Activated T-cell treated with anti-CD3 and anti-CD28 coated beads, Interleukin-2, amount 50 U/mL, for 48 hours (primary cell): ENCODE measurements at regions not wholly inside any gene's neighbourhood (a gene's known extent, or its start where the extent isn't known, plus 50 kb on each side); places are given as distances from the start of the nearest gene placed in this dataset.
"Not testable (repeated sequence)": the region's sequence is repeated elsewhere in the genome, so short reads cannot be mapped to it uniquely, and the experiment has no call there.

ENCODE experiments used
- DNase-seq, 2 experiments: peaks; one replicate each; pipeline ENCODE4 v3.0.0-alpha.2; 2020

DNA sequence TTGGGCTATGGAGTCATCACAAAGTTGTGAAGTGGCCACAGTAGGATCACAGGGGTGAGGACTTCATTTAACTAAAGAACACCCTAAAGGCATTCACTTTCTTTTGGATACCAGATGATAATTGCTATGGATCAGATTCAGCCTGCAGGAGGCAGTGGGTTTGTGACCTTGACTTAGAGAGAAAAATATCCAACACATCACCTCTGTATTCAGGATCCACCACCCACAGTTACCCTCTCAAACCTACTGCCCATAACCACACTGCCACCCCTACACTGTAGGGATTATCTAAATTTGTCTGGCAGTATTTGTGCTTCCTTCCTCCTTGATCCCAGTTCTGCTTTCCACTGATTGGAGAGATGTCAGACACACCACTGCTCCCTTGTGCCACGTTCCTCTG, 269.4 kb downstream of the MYCN start:
- no peak for DNase-seq

DNA sequence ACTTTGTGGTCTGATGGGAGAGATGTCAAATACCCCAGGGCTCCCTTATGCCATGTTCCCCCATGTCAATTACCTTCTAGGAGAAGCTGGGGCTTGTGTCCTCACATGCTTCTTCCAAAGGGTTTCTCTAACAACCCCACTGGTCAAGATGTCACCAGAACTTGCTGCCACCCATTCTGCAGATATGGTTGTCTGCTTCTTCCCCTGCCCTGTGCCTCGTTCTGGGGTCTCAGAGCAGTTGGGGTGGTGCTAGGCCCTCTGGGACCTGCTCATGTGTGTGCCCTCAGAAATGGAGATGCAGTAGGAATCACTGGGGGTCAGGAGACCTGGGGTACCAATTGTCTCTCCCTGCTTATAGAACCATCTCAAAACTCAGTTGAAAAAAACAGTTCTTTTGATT, 268.6 kb downstream of the MYCN start:
- DNase-seq: no peak

DNA sequence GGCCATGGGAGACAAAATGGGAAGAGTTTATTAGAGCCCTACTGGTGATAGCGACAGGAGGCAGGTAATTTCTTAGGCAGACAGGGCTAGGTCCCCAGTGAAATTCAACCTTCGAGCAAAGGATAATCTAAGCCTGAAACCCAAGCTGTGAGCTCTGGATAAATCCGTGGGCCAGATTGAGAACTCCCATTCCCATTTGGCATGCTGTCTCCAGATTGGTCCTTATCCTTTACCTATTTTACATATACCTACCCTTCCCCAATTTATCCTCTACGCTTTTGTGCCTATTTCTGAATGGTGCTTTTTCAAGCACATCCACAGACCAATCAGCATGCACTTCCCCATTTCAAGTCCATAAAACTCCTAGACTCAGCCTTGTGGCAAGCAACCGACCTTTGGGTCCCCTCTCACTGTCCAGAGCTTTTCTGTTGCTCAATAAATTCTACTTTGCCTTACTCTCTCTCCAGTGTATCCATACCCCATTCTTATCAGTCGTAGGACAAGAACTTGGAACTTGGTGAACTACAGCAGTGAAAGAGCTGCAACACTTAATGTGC, 268.0 kb downstream of the MYCN start:
- no peak for DNase-seq

DNA sequence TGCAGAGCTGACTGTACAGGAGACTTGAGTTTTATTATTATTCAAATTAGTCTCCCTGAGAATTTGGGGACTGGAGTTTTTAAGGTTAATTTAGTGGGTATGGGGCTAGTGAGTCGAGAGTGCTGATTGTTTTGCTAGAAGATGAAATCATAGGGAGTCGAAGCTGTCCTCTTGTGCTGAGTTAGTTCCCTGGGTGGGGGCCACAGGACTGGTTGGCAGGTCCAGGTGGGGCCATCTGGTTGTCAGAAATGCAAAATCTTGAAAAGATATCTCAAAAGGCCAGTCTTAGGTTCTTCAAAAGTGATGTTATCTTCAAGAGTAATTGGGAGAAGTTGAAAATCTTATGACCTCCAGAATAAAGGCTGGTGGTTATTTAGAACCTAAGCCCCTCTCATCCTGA, 267.3 kb downstream of the MYCN start:
- no peak for DNase-seq

DNA sequence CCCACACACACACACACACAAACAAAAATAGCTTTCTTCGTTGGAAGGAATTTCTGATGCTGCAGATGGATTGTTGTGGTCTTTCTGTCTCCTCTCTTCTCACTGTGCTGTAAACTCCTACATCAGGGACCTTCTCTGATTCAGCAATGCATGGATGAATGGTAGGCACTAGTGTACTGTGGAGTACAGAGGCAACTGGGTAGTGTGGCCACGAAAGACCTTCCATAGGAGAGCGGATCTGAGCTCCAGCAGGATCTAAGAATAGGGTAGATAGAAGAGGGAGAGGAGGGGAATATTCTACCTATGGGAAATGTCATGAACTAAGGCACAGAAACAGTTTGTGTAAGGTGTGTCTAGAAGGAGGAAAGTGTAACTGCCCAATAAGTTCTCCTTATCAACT, 266.8 kb downstream of the MYCN start:
- no peak for DNase-seq

DNA sequence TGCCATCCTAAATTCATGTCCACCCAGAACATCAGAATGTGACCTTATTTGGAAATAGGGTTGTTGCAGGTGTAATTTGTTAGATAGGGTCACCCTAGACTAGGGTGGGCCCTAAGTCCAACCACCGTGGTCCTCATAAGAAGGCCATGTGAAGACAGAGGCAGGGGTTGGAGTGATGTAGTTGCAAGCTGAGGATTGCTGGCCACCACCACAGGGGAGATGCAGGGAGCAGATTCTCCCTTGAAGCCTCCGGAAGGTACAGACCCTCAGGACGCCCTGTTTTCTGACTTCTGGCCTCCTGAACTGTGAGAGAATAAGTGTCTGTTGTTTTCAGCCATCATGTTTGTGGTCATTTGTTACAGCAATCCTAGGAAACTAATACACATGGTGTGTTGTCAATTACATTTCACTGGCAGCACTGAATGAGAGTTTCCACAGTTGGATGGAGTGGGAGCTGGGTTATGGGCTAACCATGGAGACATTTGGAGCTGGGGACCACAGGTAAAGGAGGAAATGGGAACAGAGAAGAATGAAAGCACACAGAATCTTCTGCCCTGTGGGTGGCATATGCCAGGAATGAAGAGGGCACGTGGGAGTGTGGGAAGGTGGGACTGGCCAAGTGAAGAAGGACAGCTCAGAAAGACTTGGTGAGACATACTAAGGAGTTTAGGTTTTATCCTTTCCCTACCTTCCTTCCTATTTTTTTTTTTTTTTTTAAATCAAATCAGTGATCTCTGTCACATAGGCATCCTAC, 266.0 kb downstream of the MYCN start:
- DNase-seq: no peak

DNA sequence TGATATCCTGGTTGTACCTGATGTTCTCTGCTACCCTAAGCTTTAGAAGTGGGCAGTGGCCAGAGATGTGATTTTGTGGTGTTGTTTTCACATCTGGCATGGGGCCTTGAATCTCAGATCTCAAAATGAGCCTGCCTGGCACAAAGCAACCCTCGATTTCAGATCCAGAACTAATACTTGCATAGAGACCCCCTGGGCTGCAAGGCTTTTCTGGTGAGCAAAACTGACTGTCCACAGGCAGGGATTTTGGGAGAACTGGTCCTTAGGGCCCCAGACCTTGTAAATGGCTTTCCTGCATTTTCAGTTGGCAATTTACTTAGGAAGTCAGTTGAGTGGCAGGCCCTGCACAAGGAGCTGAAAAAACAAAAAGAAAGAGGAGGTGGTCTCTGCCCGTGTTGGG, 265.3 kb downstream of the MYCN start:
- DNase-seq: no peak

DNA sequence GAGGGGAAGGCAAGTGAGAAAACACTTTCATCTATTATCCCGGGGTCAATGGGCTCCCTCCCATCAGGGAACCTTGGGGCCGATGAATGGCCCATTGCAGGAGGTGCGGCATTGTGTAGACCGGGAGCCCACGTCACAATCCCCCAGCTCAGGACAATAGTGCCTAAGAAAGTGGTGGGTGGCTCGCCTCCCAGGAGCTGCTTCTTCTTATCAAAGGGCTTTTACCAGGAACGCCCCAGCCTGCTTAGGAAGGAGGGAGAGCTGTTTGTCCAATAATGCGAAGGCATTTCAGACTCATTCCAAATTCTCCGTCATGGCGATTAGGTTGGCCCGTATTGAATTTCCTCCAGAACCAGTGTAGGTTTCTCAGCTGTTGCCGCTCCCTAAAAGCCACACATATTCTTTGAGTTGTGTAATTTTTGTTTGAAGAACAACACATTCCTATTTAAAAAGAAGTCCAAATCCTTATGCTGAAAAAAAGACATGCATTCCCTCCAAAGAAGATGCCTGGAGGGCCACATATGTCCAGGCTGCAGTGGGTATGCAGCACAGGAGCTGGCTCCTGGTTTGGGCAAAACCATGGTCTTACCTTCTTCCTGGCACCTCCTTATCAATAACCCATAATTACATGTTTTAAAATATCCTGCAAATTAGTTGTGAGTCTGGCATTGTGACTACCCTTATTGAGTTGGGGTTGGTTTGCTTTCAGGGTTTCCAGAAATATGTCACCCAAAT, 264.7 kb downstream of the MYCN start:
- no peak for DNase-seq

DNA sequence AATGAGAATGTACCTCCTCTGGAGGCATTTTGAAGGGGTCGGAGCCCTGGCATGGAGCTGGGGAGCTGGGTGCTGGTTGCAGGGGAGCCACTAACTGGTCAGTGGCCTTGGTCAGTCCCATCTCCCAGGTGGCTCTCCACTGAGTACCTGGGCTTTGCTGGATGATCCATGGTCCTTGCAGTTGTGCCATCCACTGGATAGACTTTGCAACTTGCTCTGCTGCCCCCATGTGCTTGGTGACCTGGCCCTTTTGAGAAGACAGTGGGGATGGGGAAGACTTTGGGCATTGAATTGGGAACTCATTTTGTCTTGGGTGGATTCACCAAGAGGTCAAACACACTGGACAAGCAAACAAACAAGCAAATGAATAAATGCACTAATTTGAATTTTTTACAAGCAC, 263.9 kb downstream of the MYCN start:
- DNase-seq: no peak

DNA sequence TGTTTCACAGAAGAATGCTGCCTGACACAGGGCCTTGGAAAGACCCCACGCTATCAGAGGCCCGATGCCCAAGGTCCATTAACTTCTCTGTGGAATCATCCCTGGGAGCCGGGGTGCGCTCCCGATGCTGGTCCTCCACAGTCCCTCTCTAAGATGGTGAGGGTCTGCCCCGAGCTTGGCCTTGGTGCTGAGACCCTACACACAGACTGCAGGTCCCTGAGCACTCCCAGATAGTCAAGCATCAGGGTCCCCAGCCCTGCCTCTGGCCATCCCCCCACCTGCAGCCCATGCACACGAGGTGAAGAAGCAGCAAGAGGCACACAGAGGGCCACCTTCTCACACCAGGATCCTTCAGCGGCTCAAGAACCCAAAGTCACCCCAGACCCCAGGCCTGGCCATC, 263.3 kb downstream of the MYCN start:
- no peak for DNase-seq

DNA sequence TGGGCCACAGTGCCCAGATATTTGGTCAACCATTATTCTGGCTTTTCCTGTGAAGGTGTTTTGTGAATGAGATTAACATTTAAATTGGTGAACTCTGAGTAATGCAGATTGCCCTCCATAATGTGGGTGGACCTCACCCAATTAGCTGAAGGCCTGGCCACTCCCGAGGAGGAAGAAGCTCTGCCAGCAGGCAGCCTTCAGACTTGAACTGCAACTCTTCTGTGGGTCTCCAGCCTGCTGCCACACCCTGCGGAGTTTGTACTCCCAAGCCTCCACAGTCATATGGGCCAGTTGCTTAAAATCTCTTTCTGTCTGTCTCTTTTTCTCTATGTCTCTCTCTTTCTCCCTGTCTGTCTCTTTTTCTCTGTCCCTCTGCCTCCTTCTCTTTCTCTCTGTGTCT, 262.7 kb downstream of the MYCN start:
- no peak for DNase-seq

DNA sequence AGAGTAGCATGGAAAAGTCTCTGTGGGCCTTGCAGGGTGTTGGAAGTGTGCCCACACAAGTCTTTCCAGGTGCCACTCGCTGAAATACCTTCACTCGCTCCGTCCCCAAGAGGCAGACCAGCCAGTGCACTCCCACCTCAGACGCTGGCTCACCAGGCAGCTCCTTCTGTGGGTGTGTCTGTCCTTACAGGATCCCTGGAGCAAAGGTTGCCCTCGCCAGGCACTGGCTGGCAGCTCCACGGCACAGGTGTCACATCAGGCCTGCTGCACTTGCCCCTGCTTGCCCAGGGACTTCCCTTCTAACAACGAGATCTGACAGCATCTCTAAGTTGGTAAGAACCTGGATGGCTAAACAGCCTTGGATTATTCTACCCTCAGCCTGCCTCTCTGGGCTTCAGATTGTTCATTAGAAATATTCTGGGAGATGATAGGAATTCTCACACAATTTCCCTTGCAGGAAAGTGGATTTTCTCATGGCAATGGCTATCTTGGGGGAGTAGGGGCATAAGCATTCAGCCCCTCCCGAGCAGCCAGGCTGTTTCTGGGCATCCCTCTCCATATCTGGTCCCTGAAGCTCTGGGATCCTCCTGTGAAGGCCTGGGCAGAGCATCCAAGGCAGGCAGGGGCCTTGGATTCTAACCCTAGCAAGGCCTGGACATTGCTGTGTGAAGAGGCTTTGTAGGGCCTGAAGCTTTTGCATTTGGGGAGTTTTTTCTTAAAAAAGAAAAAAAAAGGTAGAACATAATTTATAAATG, 262.1 kb downstream of the MYCN start:
- no peak for DNase-seq

DNA sequence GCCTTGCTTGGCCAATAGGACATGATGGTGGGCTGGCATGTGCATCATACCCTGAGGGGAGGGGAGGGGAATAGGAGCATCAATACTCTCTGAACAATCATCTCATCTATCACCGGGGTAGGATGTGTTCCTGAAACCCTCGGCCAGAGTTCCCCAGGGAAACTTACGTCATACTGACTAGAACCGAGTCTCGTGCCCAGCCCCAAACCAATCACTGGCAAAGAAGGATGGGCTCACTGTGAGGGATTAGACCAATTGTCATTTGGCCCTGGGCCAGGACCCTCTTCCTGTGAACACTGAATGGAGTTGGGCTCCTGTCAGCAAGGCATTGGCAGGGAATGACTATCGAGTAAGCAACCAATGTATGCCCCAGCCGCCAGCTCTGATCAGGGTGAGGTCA, 261.5 kb downstream of the MYCN start:
- no peak for DNase-seq

DNA sequence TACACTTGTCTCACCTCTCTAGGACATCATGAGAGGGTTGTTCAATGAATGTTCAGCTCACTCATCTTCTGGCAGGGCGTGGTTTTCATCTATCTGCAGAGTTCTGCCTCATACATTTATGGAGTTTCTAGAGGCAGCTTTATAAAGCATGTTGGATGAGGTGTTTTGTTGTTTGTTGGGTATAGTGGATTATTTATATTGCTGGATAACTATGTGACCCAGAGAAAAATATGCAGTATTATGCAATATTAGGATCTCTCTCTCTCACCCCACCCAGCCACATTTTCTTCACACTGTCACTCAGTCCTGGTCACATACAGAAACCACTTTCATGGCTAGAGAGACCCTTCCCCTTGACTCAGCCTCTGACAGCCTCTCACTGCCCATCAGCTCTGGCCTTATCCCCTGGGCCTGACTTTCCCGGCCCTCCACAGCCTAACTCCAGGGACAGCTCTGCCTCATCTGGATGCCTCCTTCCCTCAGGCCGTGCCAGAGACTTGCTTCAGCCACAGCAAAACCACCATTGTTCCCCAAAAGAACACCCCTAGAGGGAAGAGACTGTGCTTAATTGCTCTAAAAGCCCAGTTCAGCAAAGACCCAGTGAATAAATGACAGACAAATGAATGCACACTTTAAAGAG, 260.3 kb downstream of the MYCN start:
- no peak for DNase-seq

DNA sequence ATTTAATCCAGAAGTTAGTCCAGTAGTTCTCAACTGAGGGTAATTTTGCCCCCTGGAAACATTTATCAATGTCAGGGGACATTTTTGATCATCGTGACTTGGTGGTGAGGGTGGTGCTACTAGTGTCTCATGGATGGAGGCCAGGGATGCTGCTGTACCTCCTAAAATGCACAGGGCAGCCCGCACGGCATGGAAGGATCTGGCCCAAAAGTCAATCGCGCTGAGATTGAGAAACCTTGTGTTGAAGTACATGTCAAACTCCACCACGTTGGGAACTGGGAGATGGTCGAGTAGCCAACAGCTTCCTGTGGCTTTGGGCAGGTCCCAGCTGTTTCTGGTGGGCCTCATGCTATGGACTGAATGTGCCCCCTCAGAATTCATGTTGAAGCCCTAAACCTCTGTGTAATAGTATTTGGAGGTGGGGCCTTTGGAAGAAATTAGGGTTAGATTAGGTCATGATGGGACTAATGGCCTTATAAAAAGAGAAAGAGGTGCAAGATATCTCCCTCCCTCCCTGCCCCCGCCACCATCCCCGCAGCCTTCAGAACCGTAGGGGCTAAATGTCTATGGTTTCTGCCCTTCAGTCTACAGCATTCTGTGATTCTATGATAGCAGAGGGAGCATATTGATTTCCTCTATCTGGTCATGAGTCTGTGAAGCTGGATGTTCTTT, 259.7 kb downstream of the MYCN start:
- DNase-seq: no peak

DNA sequence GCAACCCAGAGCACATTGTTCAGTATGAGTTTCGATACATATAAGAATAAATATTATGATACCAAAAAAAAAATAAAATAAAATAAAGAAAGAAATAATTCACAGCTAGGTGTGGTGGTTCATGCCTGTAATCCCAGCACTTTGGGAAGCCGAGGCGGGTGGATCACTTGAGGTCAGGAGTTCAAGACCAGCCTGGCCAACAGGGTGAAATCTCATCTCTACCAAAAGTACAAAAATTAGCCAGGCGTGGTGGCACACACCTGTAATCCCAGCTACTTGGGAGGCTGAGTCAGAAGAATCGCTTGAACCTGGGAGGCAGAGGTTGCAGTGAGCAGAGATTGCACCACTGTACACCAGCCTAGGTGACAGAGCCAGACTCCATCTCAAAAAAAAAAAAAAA, 258.9 kb downstream of the MYCN start:
- DNase-seq: not testable (repeated sequence)

DNA sequence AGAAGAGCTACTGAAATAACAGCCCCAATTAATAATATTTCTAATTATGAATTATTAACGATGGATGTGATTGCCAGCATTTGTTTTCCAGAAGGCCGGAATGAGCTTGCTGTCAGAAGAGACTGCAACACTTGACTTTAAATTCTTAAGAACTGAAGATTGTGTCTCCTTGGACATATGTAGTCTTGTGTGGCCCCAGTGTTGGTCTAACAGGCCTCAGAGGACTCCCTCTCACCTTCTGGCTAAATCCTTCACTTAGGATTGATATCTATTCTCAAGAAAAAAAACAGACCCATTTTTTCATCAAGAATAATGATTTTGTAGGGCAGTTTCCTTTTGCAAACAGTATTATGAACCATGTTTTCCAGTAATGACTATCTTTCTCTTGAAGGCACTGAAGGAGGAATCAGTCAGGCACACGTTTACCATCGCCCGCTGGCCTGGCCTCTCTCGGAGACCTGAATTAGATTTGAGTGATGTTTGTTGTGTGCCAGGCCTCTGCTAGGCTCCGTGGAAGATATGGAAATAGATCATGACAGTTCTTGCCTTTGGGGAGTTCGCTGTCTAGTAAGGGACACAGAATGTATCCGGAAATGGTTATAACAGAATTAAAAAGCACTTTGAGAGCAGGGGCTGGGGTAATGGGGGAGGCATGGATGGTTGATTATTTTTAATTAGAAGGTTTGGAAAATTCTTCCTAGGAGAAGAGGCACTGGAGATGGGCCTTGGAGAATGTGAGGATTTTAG, 258.0 kb downstream of the MYCN start:
- DNase-seq: no peak

DNA sequence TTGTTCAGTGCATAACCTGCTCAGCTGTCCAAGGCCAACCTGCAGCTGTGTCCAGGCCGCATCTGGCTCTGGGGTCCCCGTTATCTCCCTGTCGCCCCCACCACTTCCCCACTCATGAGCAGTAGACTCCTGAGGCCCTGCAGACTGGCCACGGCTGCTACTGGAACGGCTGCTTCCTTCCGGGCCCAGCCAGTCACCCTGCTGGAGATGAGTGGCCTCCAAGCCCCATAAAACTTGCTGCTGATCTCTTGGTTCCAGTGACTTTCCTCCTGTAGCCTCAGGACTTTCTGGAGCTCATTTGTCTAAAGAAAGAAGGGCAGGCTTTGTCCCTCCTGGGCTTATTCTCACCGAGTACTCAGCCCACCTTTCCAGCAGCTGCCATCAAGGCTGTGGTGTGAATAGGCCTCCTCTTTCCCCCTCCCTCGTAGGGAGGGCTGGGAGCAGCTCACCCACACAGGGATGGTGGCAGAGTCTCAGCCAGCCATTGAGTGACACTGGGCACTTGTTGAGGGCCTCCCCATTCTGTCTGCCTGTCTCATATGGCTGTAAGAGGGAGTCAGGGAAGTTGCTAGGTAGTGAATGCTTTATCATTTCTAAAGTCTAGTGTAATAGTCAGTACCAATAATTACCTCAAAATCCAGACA, 257.3 kb downstream of the MYCN start:
- no peak for DNase-seq

DNA sequence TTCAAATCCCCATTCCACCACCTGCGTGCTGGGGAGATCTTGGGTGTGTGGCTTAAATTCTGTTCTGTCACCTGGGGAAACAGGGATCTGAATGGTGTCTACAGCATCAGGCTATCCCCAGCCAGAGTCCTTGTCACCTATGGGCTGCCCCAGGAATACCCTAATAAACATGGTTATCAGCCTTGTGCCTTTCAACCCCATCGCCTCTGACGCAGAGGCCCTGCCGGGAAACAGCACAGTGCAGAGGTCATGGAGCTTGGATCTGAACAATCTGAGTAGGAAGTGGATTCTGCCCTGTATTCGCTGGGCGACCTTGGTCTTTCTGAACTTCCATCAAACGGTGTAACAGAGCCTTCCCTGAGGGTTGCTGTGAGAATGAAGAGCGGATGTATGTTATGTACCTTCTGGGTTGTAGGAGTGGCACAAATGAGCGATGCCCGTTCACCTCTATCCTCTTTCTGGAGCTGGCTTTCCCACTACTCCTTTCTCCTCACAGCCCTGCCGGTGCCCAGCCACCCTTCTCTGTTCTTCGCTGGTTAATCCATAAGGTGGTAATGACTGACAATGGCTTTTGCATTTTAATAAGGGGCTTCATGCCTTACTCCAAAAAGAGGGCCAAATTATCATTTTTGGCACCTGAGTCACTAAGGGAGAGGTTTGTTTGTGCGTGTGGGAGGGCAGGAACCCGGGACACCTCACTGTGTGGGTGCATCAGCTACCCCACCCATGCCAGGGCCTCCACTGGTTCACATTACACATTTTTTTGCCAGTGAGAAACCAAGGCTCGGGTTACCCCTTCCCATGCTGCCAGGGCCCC, 256.5 kb downstream of the MYCN start:
- DNase-seq: no peak

DNA sequence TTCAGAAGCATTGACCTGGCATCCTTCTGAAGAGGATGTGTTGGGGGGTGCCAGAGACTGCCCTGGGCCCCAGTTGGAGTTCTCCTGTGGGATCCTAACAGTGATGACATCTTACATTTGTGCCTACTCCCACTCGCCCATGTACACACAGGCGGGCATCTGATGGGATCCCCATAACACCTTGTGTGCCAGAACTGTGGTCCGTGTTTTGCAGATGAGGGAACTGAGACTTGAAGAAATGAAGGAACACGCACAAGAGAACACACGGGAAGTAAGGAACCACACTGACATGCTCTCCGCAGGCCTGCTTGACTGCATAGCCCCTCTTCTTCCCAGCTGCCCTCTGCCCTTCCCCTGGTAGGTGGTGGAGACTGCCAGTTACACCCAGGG, 255.3 kb downstream of the MYCN start:
- DNase-seq: no peak
